ENCODE measurements at regions not wholly inside any gene's neighbourhood (a gene's known extent, or its start where the extent isn't known, plus 50 kb on each side); places are given as distances from the start of the nearest gene placed in this dataset.

DNA sequence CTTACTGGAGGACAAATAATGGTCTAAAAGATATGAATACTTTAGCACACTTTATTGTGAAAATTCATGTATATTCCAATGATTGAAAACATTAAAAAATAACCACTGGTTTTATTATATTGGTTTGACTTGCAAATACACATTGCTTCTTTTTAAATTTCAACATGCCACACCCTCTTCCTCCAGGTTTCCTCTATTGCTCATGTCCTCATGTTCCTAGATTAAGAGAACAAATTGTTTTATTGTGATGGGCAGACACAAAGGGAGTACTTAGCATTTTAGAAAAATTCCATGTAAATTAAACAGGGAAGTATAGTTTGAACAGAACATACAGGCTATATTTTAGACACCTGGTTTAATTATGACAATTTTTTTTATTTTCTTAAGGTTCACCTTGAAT is 230.6 kb upstream of the GPRIN3 start:
- TF ChIP-seq TAF1 (IDR thresholded peaks at IDR 0.05; ENCODE audit: borderline replicate concordance, low read depth, low read length) (no peak), POLR2AphosphoS5 (IDR thresholded peaks at IDR 0.05; ENCODE audit: low read depth, low read length) (no peak), POLR2A (IDR thresholded peaks at IDR 0.05; ENCODE audit: low read depth, low read length) (no peak)

All from GM12892 (cell line).